K562 (cell line): ENCODE measurements at regions not wholly inside any gene's neighbourhood (a gene's known extent, or its start where the extent isn't known, plus 50 kb on each side); places are given as distances from the start of the nearest gene placed in this dataset.

Experiments used
- ATAC-seq: fragments of 200-7000 bp; cut with Tn5 transposase; 3 replicates; pipeline ENCODE4 v1.9.1; 2020; ENCODE audit warnings: moderate library complexity
- BruUV-seq: library from RNA; stranded (reverse); fragments of 400-500 nt; replicated peaks from 2 replicates; lab custom pipeline; 2021; lab: Mats Ljungman, UMichigan
- CTCF ChIA-PET: fragments of 300-600 bp; formaldehyde crosslinking; extraction: SDS; loops from one replicate; lab custom pipeline; 2021; ENCODE audit warnings: low intra/inter-chr PET ratio; lab: Yijun Ruan, JAX
- POLR2A ChIA-PET: fragments of 300-600, 350-650 bp; sonication (Branson Sonifier 250); formaldehyde crosslinking; extraction: SDS; loops from one replicate; lab custom pipeline; 2021; ENCODE audit warnings: antibody characterized with exemption, inconsistent platforms; lab: Yijun Ruan, JAX
- DNase-seq, 4 experiments: peaks; one replicate each; pipeline versions ENCODE4 v3.0.0 to v3.0.0-alpha.2; 2011 to 2018; ENCODE audit warnings: low spot score in 3 of 4, mixed read lengths in 3 of 4; ENCODE audit errors: extremely low read depth in 1 of 4
- FAIRE-seq: peaks from 2 replicates; lab custom pipeline; 2011; peaks lifted over from hg19 to GRCh38; lab: Jason Lieb, UNC
- H2AFZ ChIP-seq: 2 replicates; pipeline ENCODE4 v1.6.0; 2011; ENCODE audit warnings: low read depth, low read length, control low read depth, inconsistent platforms
- H3K27ac ChIP-seq: fragments of 200-600 bp; 3 replicates; pipeline ENCODE4 v1.8.0; 2011; ENCODE audit warnings: low read depth, mild to moderate bottlenecking, control low read depth, inconsistent platforms, low read length, moderate library complexity, mixed read lengths; ENCODE audit errors: extremely low read depth
- H3K27me3 ChIP-seq, 2 experiments: fragments of 300-600 bp in 1 of 2; 2 replicates in 1 of 2; 3 replicates in 1 of 2; pipeline versions ENCODE4 v1.6.0 to v1.8.0; 2011; ENCODE audit warnings: inconsistent platforms in 2 of 2, low read length in 2 of 2, mild to moderate bottlenecking in 1 of 2, mixed read lengths in 1 of 2, moderate library complexity in 1 of 2; ENCODE audit not compliant: control insufficient read depth in 2 of 2, insufficient read depth in 2 of 2
- H3K36me3 ChIP-seq: fragments of 300-600 bp; 3 replicates; pipeline ENCODE4 v1.8.0; 2011; ENCODE audit warnings: mild to moderate bottlenecking, low read length, inconsistent platforms; ENCODE audit not compliant: control insufficient read depth, insufficient read depth
- H3K4me1 ChIP-seq, 2 experiments: fragments of 200-600 bp in 1 of 2; replicated peaks in 1 of 2; 2 replicates in 1 of 2; 3 replicates in 1 of 2; pipeline versions ENCODE4 v1.5.1 to v1.8.0; 2011; ENCODE audit warnings: inconsistent platforms in 2 of 2, low read length in 2 of 2, mild to moderate bottlenecking in 1 of 2, mixed read lengths in 1 of 2, moderate library complexity in 1 of 2; ENCODE audit not compliant: control insufficient read depth in 2 of 2, insufficient read depth in 2 of 2
- H3K4me2 ChIP-seq: 2 replicates; pipeline ENCODE4 v1.6.1; 2011; ENCODE audit warnings: low read length, control low read depth, inconsistent platforms, mixed read lengths; ENCODE audit not compliant: insufficient read depth
- H3K4me3 ChIP-seq: fragments of 200-600 bp; sonication (generic), shearing (Covaris generic); 2 replicates; pipeline ENCODE4 v1.5.1; 2016; ENCODE audit warnings: control low read depth, inconsistent platforms
- H3K79me2 ChIP-seq: fragments of 200-600 bp; 3 replicates; pipeline ENCODE4 v1.8.0; 2011; ENCODE audit warnings: low read length, inconsistent platforms; ENCODE audit not compliant: control insufficient read depth, insufficient read depth
- H3K9ac ChIP-seq, 2 experiments: 2 replicates each; pipeline versions ENCODE4 v1.6.0 to v1.6.1; 2011; ENCODE audit warnings: low read depth in 2 of 2, low read length in 2 of 2, control low read depth in 1 of 2, inconsistent platforms in 1 of 2, mild to moderate bottlenecking in 1 of 2, mixed read lengths in 1 of 2; ENCODE audit not compliant: insufficient read depth in 1 of 2
- H3K9me1 ChIP-seq: one replicate; pipeline ENCODE4 v1.6.0; 2011; ENCODE audit warnings: inconsistent platforms, mild to moderate bottlenecking, low read length, moderate library complexity; ENCODE audit not compliant: control insufficient read depth, insufficient read depth
- H3K9me3 ChIP-seq: replicated peaks from 2 replicates; pipeline ENCODE4 v1.5.1; 2011; ENCODE audit warnings: low read depth, low read length, inconsistent platforms; ENCODE audit not compliant: control insufficient read depth, insufficient read depth
- H4K20me1 ChIP-seq: replicated peaks from 2 replicates; pipeline ENCODE4 v1.6.1; 2011; ENCODE audit warnings: low read length, inconsistent platforms, mixed read lengths; ENCODE audit not compliant: control insufficient read depth, insufficient read depth
- ARID2 ChIP-seq: fragments of 450-650 bp; IDR thresholded peaks from 2 replicates; pipeline ENCODE4 v1.6.1; 2017; ENCODE audit warnings: antibody characterized with exemption, mild to moderate bottlenecking
- CTCFL ChIP-seq: IDR thresholded peaks from 2 replicates; pipeline ENCODE4 v1.6.1; 2011; ENCODE audit warnings: borderline replicate concordance, low read depth, mild to moderate bottlenecking, moderate library complexity, low read length; ENCODE audit not compliant: insufficient read depth, poor library complexity, severe bottlenecking
- FOSL1 ChIP-seq: fragments of 200-800 bp; sonication (Bioruptor generic); conservative IDR thresholded peaks from 2 replicates; pipeline ENCODE4 v1.6.1; 2016; ENCODE audit warnings: missing genetic modification characterization, missing compliant biosample characterization
- GATAD2B ChIP-seq: fragments of 450-650 bp; IDR thresholded peaks from 2 replicates; pipeline ENCODE4 v1.6.1; 2017; ENCODE audit warnings: mild to moderate bottlenecking, borderline replicate concordance
- HCFC1 ChIP-seq: IDR thresholded peaks from 2 replicates; pipeline ENCODE4 v1.6.1; 2012; ENCODE audit warnings: low read depth, low read length, improper control_type of control experiment
- RFX1 ChIP-seq: fragments of 450-650 bp; IDR thresholded peaks from 2 replicates; pipeline ENCODE4 v1.6.1; 2016; ENCODE audit warnings: mild to moderate bottlenecking, moderate library complexity
- RREB1 ChIP-seq: fragments of 250-450 bp; sonication (Bioruptor Pico); IDR thresholded peaks from 2 replicates; pipeline ENCODE4 v1.4.0; 2020
- SNIP1 ChIP-seq: fragments of 450-650 bp; IDR thresholded peaks from 2 replicates; pipeline ENCODE4 v1.7.1; 2017; ENCODE audit warnings: low read depth, mild to moderate bottlenecking
- STAG1 ChIP-seq: sonication (generic); formaldehyde crosslinking; IDR thresholded peaks from 2 replicates; pipeline ENCODE4 v1.5.0; 2020; ENCODE audit warnings: missing genetic modification reagents, borderline replicate concordance
- ZNF274 ChIP-seq: IDR thresholded peaks from 2 replicates; pipeline ENCODE4 v1.6.1; 2011; ENCODE audit warnings: low read depth, mild to moderate bottlenecking, low read length, moderate library complexity, borderline replicate concordance
- ZNF583 ChIP-seq: fragments of 250-450 bp; sonication (Bioruptor Pico); IDR thresholded peaks from 2 replicates; pipeline ENCODE4 v1.4.0; 2020
- ZNF79 ChIP-seq: fragments of 250-450 bp; sonication (Bioruptor Pico); IDR thresholded peaks from 2 replicates; pipeline ENCODE4 v1.4.0; 2020; ENCODE audit warnings: low read depth, mild to moderate bottlenecking, moderate library complexity
- WGBS: fragments of 100-300 bp; shearing (Covaris generic); methylation state at CpG from one replicate; pipeline ENCODE4 v1.1.6; 2016; ENCODE audit warnings: low coverage, mixed read lengths; ENCODE audit not compliant: insufficient coverage; ENCODE audit errors: missing lambda C conversion rate; 5-methylcytosine and 5-hydroxymethylcytosine counted together
- in situ Hi-C: fragments of 300-500 bp; cut with MboI; formaldehyde crosslinking; loops from 4 replicates; pipeline ENCODE4 v1.15.0; 2018; ENCODE audit warnings: inconsistent platforms, mixed read lengths
- intact Hi-C: fragments of 100-400 bp; cut with micrococcal nuclease; formaldehyde crosslinking; loops from 2 replicates; pipeline ENCODE4 v1.14.2; 2022

GRCh38 chr3:124439603-124440002 is 290.6 kb upstream of the UMPS start:
- BruUV-seq, result no TSS peak
- in situ Hi-C loops, result no loop called here
- POLR2A ChIA-PET, result interaction anchor here (0.9 to 1.2 kb wide), 2 partner anchors 13 to 23 kb away, joined by 3 to 4 read pairs; no protein-coding TSS in a partner anchor
- H3K9me1 ChIP-seq, result no peaks in the 10 kb centered on the region
- no peak for DNase-seq
- no peak overlapping the region for H3K4me3 ChIP-seq
- no peak for TF ChIP-seq CTCFL
- no peak for TF ChIP-seq ZNF274
- no peak for TF ChIP-seq HCFC1
- no peak for TF ChIP-seq GATAD2B
- no peak for TF ChIP-seq RREB1
- TF ChIP-seq STAG1 (CRISPR knock-in tag), result no peak
- no peak for TF ChIP-seq ZNF583 (CRISPR knock-in tag)
- TF ChIP-seq FOSL1, result no peak
- no peak for TF ChIP-seq RFX1
- TF ChIP-seq ZNF79 (CRISPR knock-in tag), result no peak
- no peak for TF ChIP-seq ARID2
- no peak for TF ChIP-seq SNIP1
- H3K9ac ChIP-seq, result no peak overlapping the region
- no peaks in the 10 kb centered on the region for H3K9me3 ChIP-seq
- H3K4me1 ChIP-seq, result no peaks in the 10 kb centered on the region
- no peak overlapping the region for H3K27ac ChIP-seq
- WGBS, result 0% methylated on average over 1 of the region's 1 CpG
- H4K20me1 ChIP-seq, result no peaks in the 10 kb centered on the region
- intact Hi-C loops, result no loop called here
- H3K36me3 ChIP-seq, result no peaks in the 10 kb centered on the region
- H3K27me3 ChIP-seq, result no peaks in the 10 kb centered on the region
- ATAC-seq, result no peak
- CTCF ChIA-PET, result no interaction called here
- no peak overlapping the region for H2AFZ ChIP-seq
- no peak for FAIRE-seq
- no peaks in the 10 kb centered on the region for H3K79me2 ChIP-seq
- H3K4me2 ChIP-seq, result no peak overlapping the region
